Glomerular endothelial cell (primary cell): ENCODE measurements at regions not wholly inside any gene's neighbourhood (a gene's known extent, or its start where the extent isn't known, plus 50 kb on each side); places are given as distances from the start of the nearest gene placed in this dataset.
"Not testable (repeated sequence)": the region's sequence is repeated elsewhere in the genome, so short reads cannot be mapped to it uniquely, and the experiment has no call there.

ENCODE experiments used
- DNase-seq: peaks from one replicate; pipeline ENCODE4 v3.0.0-alpha.2; 2011; ENCODE audit warnings: low read depth, low spot score; ENCODE audit errors: extremely low read depth

DNA sequence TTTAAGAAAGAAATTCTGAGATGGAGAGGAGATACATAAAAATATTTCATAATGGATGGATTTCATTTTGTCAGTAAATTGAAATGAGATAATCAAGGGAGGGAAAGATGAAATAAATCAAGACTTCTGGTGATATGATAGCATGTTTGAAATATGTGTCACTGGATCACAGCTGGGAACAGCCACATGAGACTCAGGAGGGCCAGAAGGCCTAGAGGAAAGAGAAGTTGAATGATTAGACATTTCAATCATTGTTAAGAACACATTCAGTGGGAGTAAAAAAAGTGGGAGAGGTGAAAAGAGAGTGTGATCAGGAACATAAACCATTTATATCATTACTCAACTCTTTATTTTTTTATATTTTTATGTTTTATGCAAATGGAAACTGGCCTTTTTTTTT is 933.4 kb downstream of the KCNJ2 start:
- no peak for DNase-seq

DNA sequence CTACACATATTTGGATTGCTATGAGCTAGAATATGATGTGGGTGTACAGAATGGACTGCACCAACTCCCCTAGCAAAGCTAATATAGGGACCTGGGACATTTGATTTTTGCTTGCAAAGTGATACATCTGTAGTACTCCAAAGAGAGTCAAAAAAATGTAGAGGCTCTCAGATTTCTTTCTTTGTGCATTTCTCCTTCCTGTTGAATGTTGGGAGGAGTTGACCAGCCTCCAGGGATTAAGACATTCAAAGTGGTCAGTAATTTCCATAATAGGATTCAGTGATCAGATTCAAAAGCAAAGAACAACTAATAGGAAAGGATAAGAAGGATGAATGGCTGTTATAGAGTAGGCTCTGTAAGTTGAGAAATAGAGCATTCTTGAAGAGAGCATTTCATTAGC is 934.9 kb downstream of the KCNJ2 start:
- DNase-seq: no peak

DNA sequence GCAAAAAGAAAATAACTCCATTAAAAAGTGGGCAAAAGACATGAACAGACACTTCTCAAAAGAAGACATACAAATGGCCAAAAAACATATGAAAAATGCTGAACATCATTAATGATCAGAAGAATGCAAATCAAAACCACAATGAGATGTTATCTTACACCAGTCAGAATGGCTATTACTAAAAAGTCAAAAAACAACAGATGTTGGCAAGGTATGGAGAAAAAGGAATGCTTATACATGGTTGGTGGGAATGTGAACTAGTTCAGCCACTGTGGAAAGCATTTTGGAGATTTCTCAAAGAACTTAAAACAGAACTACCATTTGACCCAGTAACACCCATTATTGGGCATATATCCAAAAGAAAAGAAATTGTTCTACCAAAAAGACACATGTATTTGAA is 936.7 kb downstream of the KCNJ2 start:
- DNase-seq: not testable (repeated sequence)

DNA sequence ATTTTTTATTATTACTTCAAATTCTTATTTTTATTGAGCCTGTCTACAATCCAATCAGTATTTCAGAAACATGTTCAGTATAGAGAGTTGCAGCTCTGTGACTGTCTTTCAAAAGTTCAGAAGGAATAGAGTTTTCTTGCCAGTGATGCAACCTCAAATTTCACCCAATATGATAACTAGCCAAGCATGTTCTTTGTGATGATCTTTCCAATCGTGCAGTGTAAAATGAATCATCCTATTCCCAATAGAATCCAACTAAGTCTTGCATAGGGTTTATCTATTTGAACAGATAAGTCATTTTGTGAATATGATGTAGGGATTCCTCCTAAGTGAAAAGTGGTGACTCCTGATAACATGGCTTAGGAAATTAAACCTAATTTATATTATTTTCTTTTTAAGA is 937.8 kb downstream of the KCNJ2 start:
- no peak for DNase-seq

DNA sequence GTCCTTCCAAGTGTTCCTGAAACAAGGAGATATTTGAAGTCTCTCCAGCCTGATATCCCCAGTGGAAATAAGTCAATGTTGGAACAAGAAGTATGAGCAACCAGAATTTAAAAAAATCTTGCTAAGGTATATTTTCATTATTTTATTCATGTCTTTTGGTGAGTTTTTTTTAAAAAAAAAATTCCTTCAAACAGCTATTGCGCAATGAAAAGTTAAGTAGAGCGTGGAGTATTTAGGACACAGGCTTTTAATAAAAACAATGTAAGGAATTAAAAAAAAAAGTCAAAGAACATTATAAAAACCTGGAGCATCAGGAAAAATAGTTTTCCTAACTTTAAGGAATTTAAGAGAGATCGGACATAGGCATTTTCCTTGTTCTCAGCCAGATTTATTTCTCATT is 940.4 kb downstream of the KCNJ2 start:
- DNase-seq: no peak

DNA sequence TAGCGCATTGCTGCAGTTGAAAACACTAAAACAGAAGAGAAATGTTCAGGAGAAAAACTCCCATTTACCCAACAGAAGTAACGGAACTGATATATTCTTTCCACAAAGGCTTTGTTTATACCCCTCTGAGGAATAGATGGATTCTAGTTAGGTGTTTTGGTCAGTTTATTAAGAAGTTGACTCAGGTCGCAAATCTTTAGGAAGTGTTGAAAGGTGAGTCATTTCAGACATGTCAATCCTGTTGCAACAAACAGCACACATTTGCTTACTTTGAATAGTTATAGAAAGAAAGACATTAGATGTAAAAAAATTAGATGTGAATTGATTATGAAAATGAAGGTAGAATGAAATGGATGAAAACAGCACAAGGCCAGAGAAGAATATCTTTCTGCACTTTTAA is 941.0 kb downstream of the KCNJ2 start:
- DNase-seq: no peak

DNA sequence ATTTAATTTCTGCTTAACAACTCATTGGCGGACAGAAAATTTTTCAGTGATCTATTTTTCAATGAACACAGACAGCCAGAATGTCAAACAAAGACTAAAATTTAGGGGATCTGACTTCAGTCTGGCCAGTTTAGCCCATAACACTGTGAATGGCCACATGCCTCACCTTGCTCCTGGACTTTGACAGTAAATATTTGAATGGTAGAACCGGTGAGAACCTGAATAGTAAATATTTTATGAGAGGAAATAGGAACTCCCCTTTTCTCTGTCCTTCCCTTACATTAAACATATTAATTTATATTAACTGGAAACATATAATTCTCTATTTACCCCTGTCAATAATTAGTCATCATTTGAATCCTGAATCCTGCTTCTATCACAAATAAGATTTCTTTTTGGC is 942.1 kb downstream of the KCNJ2 start:
- no peak for DNase-seq

DNA sequence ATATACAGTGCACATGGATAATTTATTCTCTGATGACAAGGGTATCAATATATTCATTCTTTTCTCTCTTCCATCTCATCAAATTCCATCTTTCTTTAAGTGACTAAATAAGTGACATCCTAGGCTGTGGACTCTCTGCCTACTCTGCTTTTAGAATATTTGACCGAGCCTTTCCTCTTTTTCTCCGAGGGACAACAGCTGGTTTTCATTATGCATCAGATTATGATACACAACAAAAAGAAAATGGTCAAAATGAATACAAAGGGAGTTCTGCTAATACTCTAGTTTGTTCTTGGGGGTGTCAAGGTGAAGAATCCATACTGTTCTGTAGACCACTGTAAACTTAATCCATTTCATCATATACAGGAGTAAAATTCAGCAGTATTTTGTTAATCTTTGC is 942.6 kb downstream of the KCNJ2 start:
- no peak for DNase-seq

DNA sequence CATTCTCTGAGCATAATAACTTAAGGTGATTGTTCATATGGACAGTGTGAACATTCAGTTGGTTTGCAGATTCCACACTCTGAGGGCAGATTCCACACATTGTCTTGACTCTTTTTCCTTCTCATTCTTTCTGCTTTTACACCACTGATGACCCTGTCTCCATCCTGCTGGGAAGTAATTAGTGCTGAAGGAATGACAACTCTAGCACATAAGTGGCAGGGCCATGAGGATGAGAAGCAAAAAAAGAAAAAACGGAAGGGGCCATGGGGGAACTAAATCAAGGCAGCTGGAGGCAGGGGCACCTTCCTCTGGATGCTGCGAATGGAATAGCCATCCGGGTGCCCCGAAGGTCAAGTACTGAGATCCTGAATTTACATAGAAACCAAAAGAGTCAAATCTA is 944.0 kb downstream of the KCNJ2 start:
- DNase-seq: no peak

DNA sequence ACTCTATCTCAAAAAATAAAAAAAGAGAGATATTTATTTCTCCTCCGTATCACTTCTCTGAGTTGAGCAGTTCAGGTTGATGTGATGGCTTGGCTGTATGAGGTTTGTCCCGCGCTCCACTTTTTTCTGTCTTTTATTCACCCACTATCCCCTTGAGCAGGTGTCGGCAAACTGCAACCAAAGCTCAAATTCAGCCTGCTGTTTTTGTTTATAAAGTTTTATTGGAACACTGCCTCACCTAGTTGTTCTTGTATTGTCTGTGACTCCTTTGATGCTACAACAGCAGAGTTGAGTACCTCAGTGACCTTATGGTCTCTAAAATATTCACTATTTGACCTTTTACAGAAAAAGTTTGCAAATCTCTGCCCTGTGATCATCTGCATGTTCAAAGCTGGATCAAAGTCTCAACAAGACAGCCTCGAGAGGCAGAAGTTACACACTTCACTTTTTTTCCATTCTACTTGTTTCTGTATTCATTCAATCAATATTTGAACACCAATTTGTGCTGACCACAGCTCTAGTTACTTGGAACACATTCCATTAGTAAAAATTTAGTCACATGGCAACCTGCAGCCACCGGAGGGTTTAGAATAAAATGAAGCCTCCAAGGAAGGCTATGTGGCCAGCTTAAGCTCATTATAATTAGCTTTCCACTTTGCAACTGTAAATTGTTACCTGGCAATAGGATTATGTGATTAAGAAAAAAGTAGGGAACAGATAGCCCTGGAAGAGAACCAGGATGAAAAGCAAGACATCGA is 945.8 kb downstream of the KCNJ2 start:
- DNase-seq: no peak

DNA sequence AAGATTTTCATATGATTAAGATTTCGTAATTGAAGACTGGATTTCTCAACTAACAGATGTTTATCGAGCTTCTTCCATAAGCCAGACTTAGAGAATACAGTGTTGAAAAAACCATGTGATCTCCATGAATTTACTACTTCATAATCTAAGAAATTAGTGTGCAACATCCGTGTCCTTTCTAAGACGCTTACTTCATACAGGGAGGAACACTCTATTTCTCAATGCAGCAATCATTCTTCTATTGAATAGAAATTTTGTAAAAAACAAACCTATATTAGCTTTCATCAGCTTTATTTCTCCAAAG is 946.3 kb downstream of the KCNJ2 start:
- DNase-seq: no peak

DNA sequence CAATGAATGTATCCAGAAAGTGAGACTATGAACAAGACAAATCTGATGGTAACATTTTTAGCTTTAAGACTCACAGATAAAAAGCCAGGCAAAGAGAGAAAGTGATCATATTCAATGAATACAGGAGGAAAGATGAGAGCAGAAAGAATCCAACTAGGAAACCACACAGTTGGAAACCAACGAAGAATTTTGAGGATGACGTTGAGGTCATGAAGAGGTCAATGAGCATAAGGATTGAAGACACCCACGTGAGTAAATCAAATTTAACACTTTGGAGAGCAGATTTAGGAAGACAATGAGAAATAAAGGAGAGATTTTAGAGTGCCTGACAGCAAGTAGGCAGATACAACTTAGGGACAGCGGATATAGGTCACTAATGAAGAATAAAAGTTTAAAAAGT is 948.1 kb downstream of the KCNJ2 start:
- DNase-seq: no peak

DNA sequence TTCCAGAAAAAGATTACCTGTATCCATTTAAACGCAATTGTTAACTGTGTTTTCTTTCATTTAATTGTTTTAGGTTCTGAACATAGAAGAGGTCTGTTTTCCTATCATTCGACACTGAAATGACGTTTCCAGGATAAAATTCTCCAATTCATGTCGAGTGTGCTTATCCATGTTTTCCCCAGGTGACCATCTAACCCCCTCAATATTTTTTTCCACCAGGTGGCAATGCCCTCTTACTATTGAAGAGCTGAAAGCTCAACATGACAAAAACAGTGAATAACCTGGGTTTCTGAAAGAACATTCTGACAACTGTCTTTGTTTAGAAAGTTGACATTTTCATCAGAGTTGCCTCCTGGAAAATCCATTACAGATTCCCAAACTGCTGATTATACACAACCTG is 948.7 kb downstream of the KCNJ2 start:
- DNase-seq: no peak

DNA sequence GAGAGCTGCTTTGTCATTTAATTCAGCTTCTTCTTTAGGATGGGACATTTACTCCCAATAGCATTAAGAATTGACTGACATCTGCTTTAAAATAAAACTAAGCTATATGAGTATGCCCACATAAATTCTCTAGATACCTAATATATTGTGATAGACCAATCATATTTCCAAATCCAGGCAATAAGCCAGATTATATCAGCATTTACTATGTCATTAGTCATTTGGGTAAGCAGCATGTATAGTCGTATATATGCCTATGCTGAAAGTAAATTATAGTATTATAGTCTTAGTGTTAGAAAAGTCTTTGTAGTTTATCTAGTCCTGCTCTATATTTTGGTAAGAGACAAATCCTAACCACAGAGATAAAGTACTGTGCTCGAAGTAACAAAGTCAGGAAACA is 958.1 kb downstream of the KCNJ2 start:
- DNase-seq: no peak

DNA sequence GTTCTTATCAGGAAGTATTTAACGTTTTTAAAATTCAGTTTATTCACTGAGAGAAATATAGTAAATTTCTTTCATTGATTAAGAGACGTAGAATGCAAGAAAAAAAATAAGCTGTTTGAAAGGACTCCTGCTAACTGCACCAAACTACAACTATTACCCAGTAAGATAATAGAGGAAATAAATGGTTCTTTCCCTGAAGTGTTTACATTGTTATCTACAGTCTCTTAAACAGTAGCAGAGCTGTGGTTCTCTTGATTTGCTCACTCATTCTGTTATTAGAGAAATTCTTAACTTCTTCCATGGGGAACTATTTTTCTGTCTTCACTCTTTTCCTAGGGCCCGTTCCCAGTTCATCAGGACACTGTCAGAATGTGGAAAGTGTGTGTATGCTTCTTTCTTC is 973.0 kb downstream of the KCNJ2 start:
- DNase-seq: no peak

DNA sequence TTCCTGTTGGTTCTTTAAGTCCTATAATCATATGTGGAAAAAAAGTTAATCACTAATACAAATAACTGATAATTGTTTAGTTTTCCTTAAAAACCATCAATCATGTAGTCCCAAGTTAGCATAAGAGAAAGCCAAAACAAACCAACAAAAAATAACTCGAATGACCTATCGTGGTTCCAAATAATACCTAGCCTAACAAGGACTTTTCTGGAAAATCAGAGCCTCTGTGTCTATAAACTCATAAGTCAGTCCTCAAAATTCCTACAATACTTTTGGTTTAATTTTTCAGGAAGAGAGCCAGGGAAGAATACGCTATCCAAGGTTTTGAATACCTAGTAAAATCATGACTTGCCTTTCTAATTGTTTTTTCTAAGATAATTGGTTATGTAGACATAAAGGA is 975.3 kb upstream of the SOX9 start:
- no peak for DNase-seq

DNA sequence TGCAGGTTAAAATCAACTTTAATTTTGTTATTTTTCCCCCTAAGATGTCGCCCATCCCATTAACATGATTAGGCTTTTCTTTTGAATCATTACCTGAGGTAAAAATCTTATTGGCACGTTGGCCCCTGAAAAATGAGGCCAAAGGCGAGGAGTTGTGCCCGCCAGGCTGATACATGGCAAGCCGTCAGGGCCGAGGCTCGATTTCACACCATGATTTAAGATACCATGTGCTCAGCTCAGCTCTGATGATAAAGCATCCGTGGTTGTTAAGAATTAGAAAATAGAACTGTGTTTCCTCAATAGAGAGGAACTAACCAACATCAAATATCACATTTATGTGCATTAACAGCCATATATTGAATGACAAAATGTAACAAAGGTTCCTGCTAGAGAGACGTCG is 972.9 kb upstream of the SOX9 start:
- DNase-seq: no peak

DNA sequence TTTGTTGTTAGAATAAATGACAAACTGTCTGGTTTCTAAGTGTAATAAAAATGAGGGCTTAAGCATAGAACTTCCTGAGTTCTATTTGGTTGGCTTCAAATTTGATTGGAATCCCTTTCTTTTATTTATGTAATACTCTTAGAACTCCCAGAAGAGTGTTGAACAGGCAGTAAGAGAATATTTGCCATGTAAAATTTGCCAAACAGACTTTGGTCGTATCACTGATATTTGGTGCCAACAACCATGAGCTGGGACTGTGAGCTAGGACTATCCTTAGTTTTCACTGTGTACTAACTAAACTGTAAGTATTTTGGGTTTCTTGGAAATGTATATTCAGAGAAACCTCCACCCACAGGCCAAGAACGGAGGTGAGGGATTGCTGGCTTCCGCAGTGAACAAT is 971.2 kb upstream of the SOX9 start:
- no peak for DNase-seq

DNA sequence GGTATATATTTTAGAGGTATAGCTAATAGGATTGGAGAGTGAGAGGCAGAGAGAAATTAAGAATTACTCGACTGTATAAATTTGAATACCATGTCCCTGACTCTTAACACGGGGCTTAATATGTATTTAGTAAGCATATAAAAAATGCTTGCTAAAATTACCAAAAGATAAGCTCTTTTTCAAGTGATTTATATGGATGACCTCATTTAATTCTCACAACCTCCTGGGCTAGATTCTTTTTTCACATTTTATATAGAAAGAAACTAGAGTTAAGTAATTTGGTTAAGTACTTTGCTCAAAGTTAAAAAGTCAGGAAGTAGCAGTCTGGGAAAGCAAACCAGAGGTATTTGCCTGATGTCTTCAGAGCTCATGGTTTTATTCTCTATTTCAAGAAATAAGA is 963.5 kb upstream of the SOX9 start:
- no peak for DNase-seq

DNA sequence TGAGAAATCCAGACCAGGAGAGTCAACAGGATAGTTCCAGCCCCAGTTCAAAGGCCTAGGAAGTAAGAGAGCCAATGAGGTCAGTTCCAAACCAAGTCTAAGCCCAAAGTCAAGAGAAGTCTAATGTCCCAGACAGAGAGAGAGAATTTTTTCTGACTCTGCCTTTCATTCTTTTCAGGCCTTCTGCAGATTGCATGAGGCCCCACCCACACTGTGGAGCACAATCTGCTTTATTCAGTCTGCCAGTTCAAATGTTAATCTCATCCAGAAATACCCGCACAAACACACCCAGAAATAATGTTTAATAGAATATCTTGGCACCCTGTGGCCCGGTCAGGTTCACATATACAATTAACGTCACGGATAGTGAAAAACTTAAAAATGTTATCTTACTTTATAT is 962.4 kb upstream of the SOX9 start:
- no peak for DNase-seq

DNA sequence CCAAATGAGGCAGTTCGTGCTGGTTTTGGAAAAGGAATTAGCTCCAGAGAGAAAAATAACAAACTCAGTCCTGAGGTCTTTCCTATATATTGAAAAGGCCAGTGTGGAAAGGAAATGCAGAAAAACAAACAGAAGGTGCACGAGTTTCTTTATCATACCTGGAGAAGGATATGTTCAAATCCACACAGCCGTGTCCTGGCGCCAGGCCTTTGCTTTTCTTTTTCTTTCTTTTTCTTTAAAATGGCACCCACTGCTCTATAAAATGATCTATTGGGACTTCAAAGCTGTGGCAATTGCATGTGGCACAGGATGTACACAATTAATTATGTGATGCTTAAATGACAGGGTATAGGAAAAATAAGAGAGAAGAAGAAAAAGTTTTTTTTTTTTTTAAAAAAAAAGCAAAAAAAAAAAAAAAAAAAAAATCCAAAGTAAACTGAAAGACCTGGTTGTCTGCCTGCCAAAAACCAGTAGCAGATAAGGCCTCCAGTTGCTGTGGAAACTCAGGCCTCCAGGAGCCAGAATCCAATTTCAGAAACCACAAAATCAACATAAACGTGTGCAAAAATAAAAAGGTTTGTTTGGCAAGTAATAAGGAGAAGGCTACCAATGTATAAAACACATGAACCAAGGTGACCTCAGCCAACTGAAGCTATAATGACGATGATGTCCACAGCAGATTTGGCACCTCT is 957.6 kb upstream of the SOX9 start:
- DNase-seq: no peak

DNA sequence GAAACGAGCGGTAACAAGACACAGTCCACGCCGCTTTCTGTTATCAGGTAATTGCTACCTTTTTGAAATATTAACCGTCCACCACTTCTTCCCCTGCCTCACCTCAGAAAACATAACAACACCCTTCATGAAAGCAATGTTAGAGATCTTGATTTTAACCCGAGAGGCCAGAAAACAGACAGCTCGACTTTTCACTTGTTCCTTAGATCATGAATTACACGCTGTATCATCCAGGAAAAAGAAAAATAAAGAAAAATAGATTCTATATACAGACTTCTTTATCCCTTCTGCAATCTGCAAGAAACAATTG is 957.1 kb upstream of the SOX9 start:
- no peak for DNase-seq

DNA sequence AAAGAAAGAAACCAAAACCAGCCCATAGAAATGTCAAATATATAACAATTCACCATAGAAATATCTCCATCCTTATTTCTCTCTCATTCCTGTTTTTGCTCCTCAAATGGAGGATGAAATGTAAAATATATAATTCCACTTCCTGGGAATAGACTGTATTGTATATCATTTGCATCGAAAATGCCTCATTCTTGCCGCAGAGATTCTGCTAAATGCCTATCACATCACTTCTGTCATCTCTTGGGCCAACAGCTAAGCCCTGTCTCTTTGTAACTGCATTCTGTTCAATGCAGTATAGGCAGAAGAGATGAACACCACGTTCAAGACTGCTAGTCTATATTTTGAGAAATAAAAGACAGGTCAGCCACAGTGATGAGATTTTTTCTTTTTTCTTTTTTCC is 956.3 kb upstream of the SOX9 start:
- DNase-seq: no peak
